Lung (tissue), 11 donors: ENCODE measurements at regions not wholly inside any gene's neighbourhood (a gene's known extent, or its start where the extent isn't known, plus 50 kb on each side); places are given as distances from the start of the nearest gene placed in this dataset.

Experiments used
- ATAC-seq: fragments of 200-7000 bp; cut with Tn5 transposase; one replicate; pipeline ENCODE4 v1.9.1; 2020; ENCODE audit warnings: moderate number of reproducible peaks; ENCODE audit not compliant: insufficient read depth, low FRiP score
- DNase-seq, 3 donors: peaks; one replicate each; pipeline ENCODE4 v3.0.0-alpha.2; 2013 to 2017
- H3K27ac ChIP-seq, 2 donors: one replicate each; pipeline ENCODE4 v1.5.1; 2013; ENCODE audit warnings: mild to moderate bottlenecking in 2 of 2, moderate library complexity in 2 of 2, control low read depth in 1 of 2, inconsistent platforms in 1 of 2, low read depth in 1 of 2, low read length in 1 of 2
- H3K27me3 ChIP-seq, 3 donors: one replicate each; pipeline ENCODE4 v1.5.1; 2013; ENCODE audit warnings: low read length in 2 of 3; ENCODE audit not compliant: control insufficient read depth in 3 of 3, insufficient read depth in 3 of 3
- H3K36me3 ChIP-seq, 4 donors: one replicate each; pipeline ENCODE4 v1.5.1; 2013; ENCODE audit warnings: low read length in 4 of 4, mild to moderate bottlenecking in 1 of 4, moderate library complexity in 1 of 4; ENCODE audit not compliant: control insufficient read depth in 4 of 4, insufficient read depth in 4 of 4
- H3K4me1 ChIP-seq, 5 donors: one replicate each; pipeline ENCODE4 v1.5.1; 2013; ENCODE audit warnings: low read length in 5 of 5, mild to moderate bottlenecking in 2 of 5, moderate library complexity in 1 of 5; ENCODE audit not compliant: control insufficient read depth in 5 of 5, insufficient read depth in 5 of 5
- H3K4me3 ChIP-seq: one replicate; pipeline ENCODE4 v1.5.1; 2013; ENCODE audit warnings: mild to moderate bottlenecking, control low read depth, moderate library complexity
- H3K9ac ChIP-seq, 2 donors: one replicate each; pipeline ENCODE4 v1.5.1; 2013; ENCODE audit warnings: low read length in 2 of 2, control low read depth in 1 of 2; ENCODE audit not compliant: insufficient read depth in 1 of 2
- H3K9me3 ChIP-seq, 4 donors: one replicate each; pipeline ENCODE4 v1.5.1; 2013; ENCODE audit warnings: low read length in 3 of 4, mild to moderate bottlenecking in 1 of 4, moderate library complexity in 1 of 4; ENCODE audit not compliant: control insufficient read depth in 4 of 4, insufficient read depth in 3 of 4
- CTCF ChIP-seq: IDR thresholded peaks from 2 replicates; pipeline ENCODE4 v1.5.1; 2012; ENCODE audit warnings: mild to moderate bottlenecking; ENCODE audit errors: control extremely low read depth, extremely low read depth
- WGBS, 2 donors: extraction: QIAGEN DNeasy Blood & Tissue Kit; methylation state at CpG; one replicate each; pipeline ENCODE4 v1.1.7; 2013; 5-methylcytosine and 5-hydroxymethylcytosine counted together
- donor health status: control.
- donor health status: control.
- donor health status: Bipolar disorder and iron deficiency.
- donor health status: healthy.
- donor health status: DM: yes; HTN: yes; CAD: no.

GRCh38 chr6:115000736-115001135, 657.9 kb upstream of the HS3ST5 start:
- no peak overlapping the region for H3K27ac ChIP-seq
- ATAC-seq (no peak), DNase-seq (no peak)
- H3K9me3 ChIP-seq = no peaks in the 10 kb centered on the region
- 88 to 89% methylated on average over 4 of the region's 4 CpGs for WGBS, 2 donors
- H3K27me3 ChIP-seq = no peaks in the 10 kb centered on the region
- H3K36me3 ChIP-seq = no peaks in the 10 kb centered on the region
- no peak overlapping the region for H3K4me3 ChIP-seq
- no peak overlapping the region for H3K9ac ChIP-seq
- H3K4me1 ChIP-seq = no peaks in the 10 kb centered on the region
- TF ChIP-seq CTCF = no peak

GRCh38 chr6:114998492-114998891, 655.7 kb upstream of the HS3ST5 start:
- Histone ChIP-seq H3K4me1 (no peaks in the 10 kb centered on the region), H3K27me3 (no peaks in the 10 kb centered on the region), H3K36me3 (no peaks in the 10 kb centered on the region), H3K27ac (no peak overlapping the region), H3K9ac (no peak overlapping the region), H3K4me3 (no peak overlapping the region), H3K9me3 (no peaks in the 10 kb centered on the region)
- no peak for DNase-seq
- WGBS, 2 donors = 89 to 90% methylated on average over 8 of the region's 8 CpGs
- no peak for ATAC-seq
- TF ChIP-seq CTCF = no peak

GRCh38 chr6:114997813-114998292, 655.0 kb upstream of the HS3ST5 start:
- Histone ChIP-seq H3K27ac (no peak overlapping the region), H3K9me3 (no peaks in the 10 kb centered on the region), H3K9ac (no peak overlapping the region), H3K4me3 (no peak overlapping the region), H3K4me1 (no peaks in the 10 kb centered on the region), H3K36me3 (no peaks in the 10 kb centered on the region), H3K27me3 (no peaks in the 10 kb centered on the region)
- ATAC-seq (no peak), DNase-seq (no peak)
- WGBS, 2 donors = 82 to 89% methylated on average over 4 of the region's 4 CpGs
- TF ChIP-seq CTCF = no peak

GRCh38 chr6:114995526-114995925, 652.7 kb upstream of the HS3ST5 start:
- no peaks in the 10 kb centered on the region for H3K4me1 ChIP-seq
- DNase-seq (no peak), ATAC-seq (no peak)
- H3K36me3 ChIP-seq = no peaks in the 10 kb centered on the region
- no peak overlapping the region for H3K4me3 ChIP-seq
- H3K9ac ChIP-seq = no peak overlapping the region
- H3K27ac ChIP-seq = no peak overlapping the region
- H3K9me3 ChIP-seq = no peaks in the 10 kb centered on the region
- no peak for TF ChIP-seq CTCF
- H3K27me3 ChIP-seq = no peaks in the 10 kb centered on the region
